Peyer's patch (tissue), 4 donors: ENCODE measurements at regions not wholly inside any gene's neighbourhood (a gene's known extent, or its start where the extent isn't known, plus 50 kb on each side); places are given as distances from the start of the nearest gene placed in this dataset.

Source experiments
- DNase-seq, 3 donors: peaks; one replicate each; pipeline ENCODE4 v3.0.0-alpha.2; 2017 to 2019
- H3K27ac ChIP-seq, 4 donors: fragments of 200-600 bp; sonication (generic); one replicate each; pipeline ENCODE4 v1.5.1; 2016 to 2019
- H3K27me3 ChIP-seq, 2 donors: fragments of 200-600 bp; sonication (generic); one replicate each; pipeline ENCODE4 v1.5.1; 2019
- H3K36me3 ChIP-seq, 3 donors: fragments of 200-600 bp; sonication (generic); one replicate each; pipeline ENCODE4 v1.5.1; 2016 to 2019
- H3K4me1 ChIP-seq, 4 donors: fragments of 200-600 bp; sonication (generic); one replicate each; pipeline ENCODE4 v1.5.1; 2016 to 2019
- H3K4me3 ChIP-seq, 4 donors: fragments of 200-600 bp; sonication (generic); 1 replicate in 3 of 4; 2 replicates in 1 of 4; pipeline ENCODE4 v1.5.1; 2016 to 2019; ENCODE audit warnings: mild to moderate bottlenecking in 1 of 4
- H3K9me3 ChIP-seq, 4 donors: fragments of 200-600 bp; sonication (generic); one replicate each; pipeline ENCODE4 v1.5.1; 2016 to 2019; ENCODE audit warnings: mild to moderate bottlenecking in 1 of 4
- POLR2A ChIP-seq, 2 donors: fragments of 450-650 bp; IDR thresholded peaks; one replicate each; pipeline ENCODE4 v1.5.1; 2017; ENCODE audit warnings: antibody characterized with exemption in 2 of 2, mild to moderate bottlenecking in 2 of 2, moderate library complexity in 2 of 2
- small RNA-seq, 2 donors: library from RNA; depleted of rRNA; stranded (forward); fragments of <200 nt; gene quantifications; one replicate each; pipeline ENCODE3, GENCODE V24; 2016
- TF ChIP-seq, protein P1 (sequence below), 6 experiments: fragments of 450-650 bp in 4 of 6; fragments of 200-600 bp in 2 of 6; sonication (generic) in 1 of 6; IDR thresholded peaks; one replicate each; pipeline ENCODE4 v1.5.1; 2017 to 2019; ENCODE audit warnings: antibody characterized with exemption in 6 of 6, mild to moderate bottlenecking in 3 of 6, moderate library complexity in 1 of 6

DNA sequence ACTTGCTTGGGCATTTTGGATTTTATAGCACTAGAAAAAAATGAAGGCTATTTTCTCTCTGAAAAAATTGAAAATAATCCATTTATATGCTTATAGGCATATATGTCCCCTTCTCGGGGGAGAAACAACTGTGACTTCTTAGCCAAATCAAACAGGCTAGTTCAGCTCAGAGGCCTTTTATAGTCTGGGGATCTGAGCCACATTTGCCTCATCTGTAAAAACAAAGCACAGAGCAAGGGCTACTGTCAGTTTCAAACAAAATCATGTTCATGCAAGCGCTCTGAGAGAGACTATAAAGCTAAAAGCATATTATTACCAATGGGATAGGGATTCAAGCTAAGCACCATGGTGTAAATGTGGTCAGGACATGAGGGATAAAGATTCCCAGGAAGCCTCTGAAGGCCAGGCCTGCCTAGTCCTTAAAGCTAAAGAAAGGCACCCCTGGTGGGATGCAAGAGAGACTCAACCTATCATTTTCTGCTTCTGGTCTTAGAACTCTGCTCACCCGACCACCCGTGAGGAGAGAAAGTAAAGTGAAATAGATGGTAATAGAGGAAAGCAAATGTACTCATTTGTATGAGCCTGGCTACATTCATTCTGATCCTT is 51.0 kb upstream of the IL12A start:
- H3K27ac ChIP-seq, result no peak overlapping the region
- peaks cover 0 to 10% (median 5%) of the 10 kb centered on the region in 4 donors for H3K9me3 ChIP-seq
- H3K4me1 ChIP-seq, result no peaks in the 10 kb centered on the region
- no peak overlapping the region for H3K4me3 ChIP-seq
- no peak for DNase-seq
- H3K36me3 ChIP-seq, result no peaks in the 10 kb centered on the region
- no peaks in the 10 kb centered on the region for H3K27me3 ChIP-seq
- TF ChIP-seq, protein P1, sequence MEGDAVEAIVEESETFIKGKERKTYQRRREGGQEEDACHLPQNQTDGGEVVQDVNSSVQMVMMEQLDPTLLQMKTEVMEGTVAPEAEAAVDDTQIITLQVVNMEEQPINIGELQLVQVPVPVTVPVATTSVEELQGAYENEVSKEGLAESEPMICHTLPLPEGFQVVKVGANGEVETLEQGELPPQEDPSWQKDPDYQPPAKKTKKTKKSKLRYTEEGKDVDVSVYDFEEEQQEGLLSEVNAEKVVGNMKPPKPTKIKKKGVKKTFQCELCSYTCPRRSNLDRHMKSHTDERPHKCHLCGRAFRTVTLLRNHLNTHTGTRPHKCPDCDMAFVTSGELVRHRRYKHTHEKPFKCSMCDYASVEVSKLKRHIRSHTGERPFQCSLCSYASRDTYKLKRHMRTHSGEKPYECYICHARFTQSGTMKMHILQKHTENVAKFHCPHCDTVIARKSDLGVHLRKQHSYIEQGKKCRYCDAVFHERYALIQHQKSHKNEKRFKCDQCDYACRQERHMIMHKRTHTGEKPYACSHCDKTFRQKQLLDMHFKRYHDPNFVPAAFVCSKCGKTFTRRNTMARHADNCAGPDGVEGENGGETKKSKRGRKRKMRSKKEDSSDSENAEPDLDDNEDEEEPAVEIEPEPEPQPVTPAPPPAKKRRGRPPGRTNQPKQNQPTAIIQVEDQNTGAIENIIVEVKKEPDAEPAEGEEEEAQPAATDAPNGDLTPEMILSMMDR (IDR thresholded peaks at IDR 0.05), result no peak
- TF ChIP-seq POLR2A (IDR thresholded peaks at IDR 0.05), result no peak

GRCh38 chr3:159938714-159939113 is 49.9 kb upstream of the IL12A start:
- Histone ChIP-seq H3K9me3 (peaks cover 0 to 10% (median 3%) of the 10 kb centered on the region in 4 donors), H3K27me3 (no peaks in the 10 kb centered on the region), H3K27ac (no peak overlapping the region), H3K36me3 (no peaks in the 10 kb centered on the region), H3K4me1 (no peaks in the 10 kb centered on the region), H3K4me3 (no peak overlapping the region)
- no peak for DNase-seq
- TF ChIP-seq, protein P1 (IDR thresholded peaks at IDR 0.05), result no peak
- TF ChIP-seq POLR2A (IDR thresholded peaks at IDR 0.05), result no peak

Small RNAs in the stretch of these regions (small RNA-seq; reads per million reads assigned to genes)
- gene MIR3919, result 0 reads per million in 2 donors
- 0 reads per million in 2 donors for gene RNU2-31P
